Loucy (cell line): ENCODE measurements at regions not wholly inside any gene's neighbourhood (a gene's known extent, or its start where the extent isn't known, plus 50 kb on each side); places are given as distances from the start of the nearest gene placed in this dataset.

Source experiments
- H2AFZ ChIP-seq: fragments of 200-600 bp; sonication (generic); 2 replicates; pipeline ENCODE4 v1.6.0; 2016; ENCODE audit warnings: antibody characterized with exemption, mild to moderate bottlenecking, low read length, moderate library complexity
- H3F3A ChIP-seq: fragments of 200-600 bp; 2 replicates; pipeline ENCODE4 v1.6.0; 2016; ENCODE audit warnings: antibody characterized with exemption, low read depth, mild to moderate bottlenecking
- H3K27me3 ChIP-seq: fragments of 200-600 bp; sonication (generic); 2 replicates; pipeline ENCODE4 v1.6.1; 2014; ENCODE audit warnings: low read length, mild to moderate bottlenecking; ENCODE audit not compliant: insufficient read depth, poor library complexity, severe bottlenecking
- H3K36me3 ChIP-seq: fragments of 200-600 bp; sonication (generic); 2 replicates; pipeline ENCODE4 v1.6.1; 2016; ENCODE audit warnings: low read length; ENCODE audit not compliant: insufficient read depth
- H3K4me1 ChIP-seq: fragments of 200-600 bp; sonication (generic); 2 replicates; pipeline ENCODE4 v1.5.1; 2014; ENCODE audit warnings: low read length, mild to moderate bottlenecking; ENCODE audit not compliant: insufficient read depth, poor library complexity, severe bottlenecking
- H3K4me2 ChIP-seq: fragments of 200-600 bp; sonication (generic); 2 replicates; pipeline ENCODE4 v1.6.0; 2014; ENCODE audit warnings: antibody characterized with exemption, low read length, low read depth, mild to moderate bottlenecking; ENCODE audit not compliant: poor library complexity, severe bottlenecking
- H3K4me3 ChIP-seq: fragments of 200-600 bp; sonication (generic); 2 replicates; pipeline ENCODE4 v1.5.1; 2014; ENCODE audit warnings: low read length, mild to moderate bottlenecking, mixed read lengths; ENCODE audit not compliant: poor library complexity, severe bottlenecking
- H3K79me2 ChIP-seq: fragments of 200-600 bp; sonication (generic); 2 replicates; pipeline ENCODE4 v1.6.1; 2014; ENCODE audit warnings: low read length; ENCODE audit not compliant: insufficient read depth
- H3K9ac ChIP-seq: fragments of 200-600 bp; sonication (generic); 2 replicates; pipeline ENCODE4 v1.6.0; 2014; ENCODE audit warnings: mild to moderate bottlenecking, low read depth, low read length, moderate library complexity; ENCODE audit not compliant: poor library complexity, severe bottlenecking
- H3K9me2 ChIP-seq: fragments of 200-600 bp; sonication (generic); replicated peaks from 2 replicates; pipeline ENCODE4 v1.6.1; 2016; ENCODE audit warnings: low read depth, low read length, mixed read lengths
- H3K9me3 ChIP-seq: fragments of 200-600 bp; sonication (generic); 2 replicates; pipeline ENCODE4 v1.6.1; 2014; ENCODE audit warnings: mild to moderate bottlenecking, antibody characterized with exemption, low read length, low read depth; ENCODE audit not compliant: insufficient read depth
- H4K20me1 ChIP-seq: fragments of 200-600 bp; sonication (generic); 2 replicates; pipeline ENCODE4 v1.6.0; 2014; ENCODE audit warnings: antibody characterized with exemption, low read length, mild to moderate bottlenecking; ENCODE audit not compliant: insufficient read depth, poor library complexity, severe bottlenecking
- EZH2phosphoT487 ChIP-seq: fragments of 200-600 bp; IDR thresholded peaks from 2 replicates; pipeline ENCODE4 v1.6.1; 2018; ENCODE audit warnings: antibody characterized with exemption, mild to moderate bottlenecking, moderate library complexity, borderline replicate concordance
- TF ChIP-seq, protein P1 (sequence below): fragments of 200-600 bp; sonication (generic); conservative IDR thresholded peaks from 2 replicates; pipeline ENCODE4 v1.5.1; 2014; ENCODE audit warnings: mild to moderate bottlenecking, antibody characterized with exemption, low read length

DNA sequence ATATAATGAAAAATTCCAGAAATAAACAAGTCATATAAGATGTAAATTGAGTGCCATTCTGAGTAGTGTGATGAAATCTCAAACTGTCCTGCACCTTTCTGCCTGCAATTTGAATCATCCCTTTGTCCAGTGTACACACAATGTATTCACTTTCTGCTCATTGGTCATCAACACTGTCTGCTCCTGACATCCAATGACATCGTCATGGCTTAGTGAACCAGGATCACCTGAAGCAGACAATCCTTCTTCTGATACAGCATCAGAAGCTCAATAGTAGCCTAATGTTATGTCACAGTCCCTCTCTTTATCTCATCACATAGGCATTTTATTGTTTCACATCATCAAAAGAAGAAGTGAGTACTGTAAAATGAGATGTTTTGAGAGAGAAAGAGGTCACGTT is 366.3 kb downstream of the RFPL4B start:
- no peaks in the 10 kb centered on the region for H4K20me1 ChIP-seq
- H3K4me3 ChIP-seq: no peak overlapping the region
- H3K9ac ChIP-seq: no peak overlapping the region
- H3K4me1 ChIP-seq: no peaks in the 10 kb centered on the region
- H3K27me3 ChIP-seq: no peaks in the 10 kb centered on the region
- H2AFZ ChIP-seq: no peak overlapping the region
- H3F3A ChIP-seq: no peaks in the 10 kb centered on the region
- TF ChIP-seq EZH2phosphoT487: no peak
- TF ChIP-seq, protein P1, sequence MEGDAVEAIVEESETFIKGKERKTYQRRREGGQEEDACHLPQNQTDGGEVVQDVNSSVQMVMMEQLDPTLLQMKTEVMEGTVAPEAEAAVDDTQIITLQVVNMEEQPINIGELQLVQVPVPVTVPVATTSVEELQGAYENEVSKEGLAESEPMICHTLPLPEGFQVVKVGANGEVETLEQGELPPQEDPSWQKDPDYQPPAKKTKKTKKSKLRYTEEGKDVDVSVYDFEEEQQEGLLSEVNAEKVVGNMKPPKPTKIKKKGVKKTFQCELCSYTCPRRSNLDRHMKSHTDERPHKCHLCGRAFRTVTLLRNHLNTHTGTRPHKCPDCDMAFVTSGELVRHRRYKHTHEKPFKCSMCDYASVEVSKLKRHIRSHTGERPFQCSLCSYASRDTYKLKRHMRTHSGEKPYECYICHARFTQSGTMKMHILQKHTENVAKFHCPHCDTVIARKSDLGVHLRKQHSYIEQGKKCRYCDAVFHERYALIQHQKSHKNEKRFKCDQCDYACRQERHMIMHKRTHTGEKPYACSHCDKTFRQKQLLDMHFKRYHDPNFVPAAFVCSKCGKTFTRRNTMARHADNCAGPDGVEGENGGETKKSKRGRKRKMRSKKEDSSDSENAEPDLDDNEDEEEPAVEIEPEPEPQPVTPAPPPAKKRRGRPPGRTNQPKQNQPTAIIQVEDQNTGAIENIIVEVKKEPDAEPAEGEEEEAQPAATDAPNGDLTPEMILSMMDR: no peak
- H3K4me2 ChIP-seq: no peak overlapping the region
- H3K36me3 ChIP-seq: no peaks in the 10 kb centered on the region
- no peaks in the 10 kb centered on the region for H3K9me2 ChIP-seq
- H3K9me3 ChIP-seq: no peaks in the 10 kb centered on the region
- H3K79me2 ChIP-seq: no peaks in the 10 kb centered on the region

DNA sequence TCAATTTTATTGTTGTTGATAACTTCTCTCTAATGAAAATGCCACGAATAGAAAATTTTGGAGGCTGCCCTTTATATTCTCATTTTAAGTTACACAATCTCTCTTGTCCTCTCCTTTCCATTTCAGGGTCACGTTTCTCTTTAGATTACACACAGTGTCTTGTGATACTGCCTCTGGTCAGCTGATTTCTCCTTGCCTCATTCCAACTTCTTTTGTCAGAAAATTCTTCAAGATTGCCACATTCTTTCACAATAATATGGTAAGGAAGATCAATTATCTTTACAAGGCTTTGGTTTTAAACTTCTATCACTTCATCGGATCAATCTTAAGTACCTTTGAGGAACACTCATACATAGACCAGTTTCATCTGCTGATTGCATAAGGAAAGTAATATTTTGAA is 370.3 kb downstream of the RFPL4B start:
- no peaks in the 10 kb centered on the region for H3F3A ChIP-seq
- no peaks in the 10 kb centered on the region for H4K20me1 ChIP-seq
- no peaks in the 10 kb centered on the region for H3K79me2 ChIP-seq
- TF ChIP-seq, protein P1: no peak
- TF ChIP-seq EZH2phosphoT487: no peak
- no peaks in the 10 kb centered on the region for H3K27me3 ChIP-seq
- no peak overlapping the region for H3K4me3 ChIP-seq
- no peaks in the 10 kb centered on the region for H3K9me2 ChIP-seq
- no peaks in the 10 kb centered on the region for H3K36me3 ChIP-seq
- H3K4me1 ChIP-seq: no peaks in the 10 kb centered on the region
- no peak overlapping the region for H2AFZ ChIP-seq
- H3K9me3 ChIP-seq: no peaks in the 10 kb centered on the region
- no peak overlapping the region for H3K4me2 ChIP-seq
- H3K9ac ChIP-seq: no peak overlapping the region

DNA sequence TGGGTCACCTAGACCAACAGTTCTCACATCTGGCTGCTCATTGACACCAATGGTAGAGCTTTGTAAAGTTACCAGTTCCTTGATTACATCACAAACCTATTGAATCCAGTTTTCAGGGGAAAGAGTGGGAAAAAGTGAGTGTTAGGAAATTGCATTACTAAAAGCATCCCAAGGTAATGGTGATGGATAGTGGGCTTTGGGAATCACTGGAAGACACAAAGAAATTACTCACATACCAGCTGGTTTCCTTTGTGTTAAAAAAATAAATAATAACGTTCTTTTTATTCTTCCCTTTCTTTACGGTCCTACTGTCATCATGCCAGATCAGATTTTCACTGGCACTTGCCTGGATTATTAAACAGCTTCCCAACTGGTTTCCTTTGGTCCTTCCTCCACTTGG is 370.7 kb downstream of the RFPL4B start:
- H3K79me2 ChIP-seq: no peaks in the 10 kb centered on the region
- no peak overlapping the region for H3K4me3 ChIP-seq
- no peaks in the 10 kb centered on the region for H3K4me1 ChIP-seq
- no peaks in the 10 kb centered on the region for H3K36me3 ChIP-seq
- H3K27me3 ChIP-seq: no peaks in the 10 kb centered on the region
- no peak overlapping the region for H3K9ac ChIP-seq
- TF ChIP-seq, protein P1: no peak
- no peak for TF ChIP-seq EZH2phosphoT487
- H4K20me1 ChIP-seq: no peaks in the 10 kb centered on the region
- H3K9me3 ChIP-seq: no peaks in the 10 kb centered on the region
- no peak overlapping the region for H2AFZ ChIP-seq
- H3K9me2 ChIP-seq: no peaks in the 10 kb centered on the region
- no peaks in the 10 kb centered on the region for H3F3A ChIP-seq
- H3K4me2 ChIP-seq: no peak overlapping the region
